ENCODE measurements at regions not wholly inside any gene's neighbourhood (a gene's known extent, or its start where the extent isn't known, plus 50 kb on each side); places are given as distances from the start of the nearest gene placed in this dataset.
"Not testable (repeated sequence)": the region's sequence is repeated elsewhere in the genome, so short reads cannot be mapped to it uniquely, and the experiment has no call there.

GRCh38 chr14:71541271-71541670, 391.0 kb upstream of the RGS6 start:
- DNase-seq, result no peak

DNA sequence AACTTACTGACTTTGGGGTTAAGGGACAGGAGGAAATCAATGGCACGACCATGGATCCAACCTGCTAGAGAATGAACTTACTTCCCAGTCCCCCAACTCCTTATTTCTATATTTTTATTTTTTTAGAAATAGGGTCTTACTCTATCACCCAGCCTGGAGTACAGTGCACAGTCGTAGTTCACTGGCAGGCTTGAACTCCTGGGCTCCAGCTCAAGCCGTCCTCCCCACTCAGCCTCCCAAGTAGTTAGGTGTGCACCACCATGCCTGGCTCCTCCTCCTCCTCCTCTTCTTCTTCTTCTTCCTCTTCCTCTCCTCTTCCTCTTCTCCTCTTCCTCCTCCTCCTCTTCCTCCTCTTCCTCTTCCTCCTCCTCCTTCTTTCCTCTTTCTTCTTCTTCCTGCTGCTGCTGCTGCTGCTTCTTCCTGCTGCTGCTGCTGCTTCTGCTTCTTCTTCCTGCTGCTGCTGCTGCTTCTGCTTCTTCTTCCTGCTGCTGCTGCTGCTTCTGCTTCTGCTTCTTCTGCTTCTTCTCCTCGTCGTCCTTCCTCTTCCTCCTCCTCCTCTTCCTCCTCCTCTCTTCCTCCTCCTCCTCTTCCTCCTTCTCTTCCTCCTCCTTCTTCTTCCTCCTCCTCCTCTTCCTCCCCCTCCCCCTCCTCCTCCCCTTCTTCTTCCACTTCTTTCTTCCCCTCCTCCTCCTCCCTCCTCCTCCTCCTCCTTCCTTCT, 390.1 kb upstream of the RGS6 start:
- DNase-seq, result no peak

DNA sequence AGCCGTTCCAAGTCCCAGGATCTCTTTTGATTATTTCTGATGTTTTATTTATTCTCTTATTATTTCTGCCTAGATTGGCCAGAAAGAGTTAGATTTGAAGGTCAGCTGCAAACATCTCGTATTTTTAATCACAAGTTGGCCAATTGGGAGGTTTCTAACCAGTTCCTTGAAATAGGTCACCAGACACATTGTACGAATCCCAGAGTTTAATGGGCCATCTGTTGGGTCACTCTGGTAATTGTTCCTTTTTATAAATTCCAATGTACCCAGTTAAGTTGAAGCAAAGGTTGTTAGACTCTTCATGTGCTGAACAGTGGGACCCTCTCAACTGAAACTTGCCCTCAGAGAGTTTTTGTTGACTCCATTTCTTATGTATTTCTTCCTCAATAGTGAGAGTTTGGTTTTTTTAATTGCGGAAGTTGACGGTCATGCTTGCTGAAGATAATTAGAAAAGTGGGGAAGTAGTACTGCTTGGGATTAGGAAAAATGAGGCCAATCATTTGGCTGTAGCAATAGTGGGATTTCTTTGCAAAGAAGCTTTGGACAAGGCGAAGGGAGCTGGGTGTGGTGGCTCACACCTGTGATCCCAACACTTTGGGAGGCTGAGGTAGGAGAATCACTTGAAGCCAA, 382.7 kb upstream of the RGS6 start:
- DNase-seq, result no peak

- no peak for DNase-seq
Observed at GRCh38 chr14:71550367-71550766, 381.9 kb upstream of the RGS6 start.

DNA sequence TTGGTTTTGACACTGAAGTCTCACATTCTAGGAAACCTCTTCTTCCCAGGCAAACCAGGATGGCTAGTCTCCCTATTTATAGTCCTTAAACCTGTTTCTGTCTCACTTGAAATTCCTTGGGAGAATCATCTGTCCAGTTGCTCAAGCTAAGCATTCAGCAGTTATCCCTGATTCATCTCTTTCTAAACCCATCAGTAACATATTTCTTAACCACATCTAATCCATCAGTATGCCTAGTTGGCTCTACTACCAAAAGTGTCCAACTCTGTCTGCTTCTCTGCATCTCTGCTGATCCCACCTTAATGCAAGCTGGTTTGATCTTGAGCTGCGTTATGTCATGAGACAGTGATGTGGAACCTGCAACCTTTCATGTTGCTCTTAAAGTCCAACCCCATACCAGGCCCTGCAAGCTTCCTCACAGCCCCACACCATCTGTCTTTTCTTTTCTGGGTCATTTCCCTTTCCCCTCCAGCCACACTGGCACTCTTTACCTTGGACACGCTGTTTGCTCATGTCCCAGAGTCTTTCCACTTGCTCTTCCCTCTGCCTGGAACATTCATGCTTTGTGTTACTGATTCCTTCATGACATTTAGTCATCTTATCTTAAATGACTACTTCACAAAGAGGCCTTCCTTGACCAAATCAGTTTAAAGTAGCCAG, 380.8 kb upstream of the RGS6 start:
- no peak for DNase-seq

DNA sequence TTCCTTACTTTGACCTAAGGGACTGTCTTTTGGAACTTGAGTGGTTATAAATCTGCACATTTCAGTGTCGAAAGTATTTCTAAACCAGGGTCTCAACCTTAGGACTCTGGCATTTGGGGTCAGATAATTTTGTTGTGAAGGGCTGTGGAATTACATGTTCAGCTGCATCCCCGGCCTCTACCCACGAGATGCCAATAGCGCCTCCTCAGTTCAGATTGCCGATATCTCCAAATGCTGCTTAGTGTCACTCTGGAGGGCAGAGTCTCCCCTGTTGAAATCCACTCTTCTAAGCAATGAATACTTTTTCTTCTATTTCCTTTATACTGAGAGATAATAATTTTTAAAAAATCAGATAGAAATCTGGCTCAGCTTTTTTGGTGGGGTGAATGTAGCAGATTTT, 379.4 kb upstream of the RGS6 start:
- DNase-seq, result no peak

GRCh38 chr14:71553779-71554178, 378.4 kb upstream of the RGS6 start:
- no peak for DNase-seq

DNA sequence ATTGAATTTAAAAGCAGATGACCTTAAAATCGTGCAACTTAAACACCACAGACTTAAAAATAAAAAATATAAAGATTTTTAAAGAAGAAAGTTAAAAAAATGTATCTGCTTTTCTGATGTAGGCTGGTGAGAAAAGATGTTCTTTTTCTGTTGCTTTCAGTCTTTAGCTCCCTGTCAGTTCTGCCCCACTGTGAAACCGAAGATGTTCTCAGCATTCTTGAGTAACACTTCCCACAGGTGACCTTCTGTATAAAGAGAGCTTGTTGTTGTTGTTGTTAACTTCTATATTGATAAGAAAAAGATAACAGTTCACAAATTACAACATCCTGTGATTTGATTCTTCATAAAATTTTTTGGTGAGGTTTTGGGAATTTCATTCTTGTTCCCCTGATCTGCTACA, 377.9 kb upstream of the RGS6 start:
- peak; percentile 42 for DNase-seq

DNA sequence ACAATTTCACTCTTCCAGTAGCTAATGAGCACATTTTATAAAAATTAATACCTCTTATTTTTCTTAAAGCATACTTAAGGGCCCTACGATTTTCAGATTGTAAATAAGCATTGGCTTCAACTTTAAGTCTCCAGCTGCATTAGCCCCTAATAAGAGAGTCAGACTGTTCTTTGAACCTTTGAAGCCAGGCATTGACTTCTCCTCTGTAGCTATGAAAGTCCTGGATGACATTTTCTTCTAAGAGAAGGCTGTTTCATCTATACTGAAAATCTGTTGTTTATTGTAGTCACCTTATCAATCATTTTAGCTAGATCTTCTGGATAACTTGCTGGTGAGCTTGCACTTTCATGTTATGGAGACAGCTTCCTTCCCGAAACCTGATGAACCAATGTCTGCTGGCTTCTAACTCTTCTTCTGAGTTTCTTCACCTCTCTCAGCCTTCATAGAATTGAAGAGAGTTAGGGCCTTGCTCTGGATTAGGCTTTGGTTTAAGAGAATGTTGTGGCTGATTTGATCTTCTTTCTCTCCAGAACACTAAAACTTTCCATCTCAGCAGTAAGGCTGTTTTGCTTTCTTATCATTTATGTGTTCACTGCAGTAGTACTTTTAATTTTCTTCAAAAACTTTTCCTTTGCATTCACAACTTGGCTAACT, 377.1 kb upstream of the RGS6 start:
- peak; percentile 79 for DNase-seq

DNA sequence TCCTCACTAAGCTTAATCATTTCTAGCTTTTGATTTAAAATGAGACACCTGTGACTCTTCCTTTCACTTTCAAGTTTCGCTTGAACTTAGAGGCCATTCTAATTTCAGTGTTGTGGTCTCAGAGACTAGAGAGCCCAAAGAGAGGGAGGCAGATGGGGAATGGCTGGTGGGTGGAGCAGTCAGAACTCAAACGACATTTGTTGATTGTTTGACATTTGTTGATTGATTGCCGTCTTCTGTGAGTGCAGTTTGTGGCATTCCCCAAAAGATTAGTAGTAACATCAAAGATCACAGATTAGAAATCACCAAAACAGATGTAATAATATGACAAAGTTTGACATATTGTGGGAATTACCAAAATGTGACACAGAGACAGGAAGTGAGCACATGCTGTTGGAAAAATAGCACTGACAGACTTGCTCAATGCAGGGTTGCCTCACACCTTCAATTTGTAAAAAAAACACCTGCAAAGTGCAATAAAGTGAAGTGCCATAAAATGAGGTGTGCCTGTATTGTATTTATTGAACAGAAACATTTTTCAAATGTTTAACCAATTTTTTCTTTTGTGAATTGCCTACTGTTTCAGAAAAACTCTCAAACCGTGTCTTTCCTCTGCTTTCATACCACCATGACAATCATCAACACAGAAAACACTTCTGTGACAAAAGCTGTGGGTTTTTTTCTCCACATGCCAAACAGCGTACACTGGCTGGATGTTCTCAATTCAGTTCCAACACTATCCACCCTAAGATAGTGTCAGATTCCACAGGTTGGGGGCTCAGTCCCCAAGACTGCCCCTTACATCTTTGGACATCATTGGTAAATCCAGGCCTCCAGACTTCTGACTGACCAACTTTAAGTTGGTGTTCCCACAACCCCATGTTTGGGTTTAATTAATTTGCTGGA, 376.3 kb upstream of the RGS6 start:
- DNase-seq, result peak; percentile 91

GRCh38 chr14:71556730-71557129, 375.5 kb upstream of the RGS6 start:
- no peak for DNase-seq

DNA sequence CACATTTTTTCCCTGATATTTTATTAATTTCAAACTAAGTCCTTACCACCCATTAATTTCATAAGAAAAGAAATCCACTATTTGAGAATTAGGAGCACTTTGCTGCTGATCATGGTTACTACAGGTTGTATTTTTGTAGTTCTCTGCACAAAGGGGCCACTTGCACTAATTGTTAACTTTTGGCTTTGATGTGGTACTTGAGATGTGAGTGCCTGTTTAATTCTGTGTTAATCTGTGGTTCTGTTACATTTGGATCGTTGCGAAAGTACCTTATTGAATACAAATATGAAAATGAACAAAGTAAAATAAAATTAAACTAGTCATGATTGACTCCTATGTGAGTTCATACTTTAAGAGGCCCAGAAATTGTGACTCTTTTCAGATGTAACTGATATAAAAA, 374.9 kb upstream of the RGS6 start:
- DNase-seq, result no peak

DNA sequence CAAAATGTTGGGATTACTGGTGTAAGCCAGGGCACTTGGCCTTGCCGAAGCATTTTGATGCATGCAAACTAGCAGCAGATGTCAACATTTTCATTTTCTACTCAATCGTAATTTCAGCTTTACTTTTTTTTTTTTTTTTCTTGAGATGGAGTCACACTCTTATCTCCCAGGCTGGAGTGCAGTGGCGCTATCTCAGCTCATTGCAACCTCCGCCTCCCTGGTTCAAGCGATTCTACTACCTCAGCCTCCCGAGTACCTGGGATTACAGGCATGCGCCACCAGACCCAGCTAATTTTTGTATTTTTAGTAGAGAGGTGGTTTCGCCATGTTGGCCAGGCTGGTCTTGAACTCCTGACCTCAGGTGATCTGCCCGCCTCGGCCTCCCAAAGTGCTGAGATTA, 373.3 kb upstream of the RGS6 start:
- DNase-seq, result not testable (repeated sequence)

DNA sequence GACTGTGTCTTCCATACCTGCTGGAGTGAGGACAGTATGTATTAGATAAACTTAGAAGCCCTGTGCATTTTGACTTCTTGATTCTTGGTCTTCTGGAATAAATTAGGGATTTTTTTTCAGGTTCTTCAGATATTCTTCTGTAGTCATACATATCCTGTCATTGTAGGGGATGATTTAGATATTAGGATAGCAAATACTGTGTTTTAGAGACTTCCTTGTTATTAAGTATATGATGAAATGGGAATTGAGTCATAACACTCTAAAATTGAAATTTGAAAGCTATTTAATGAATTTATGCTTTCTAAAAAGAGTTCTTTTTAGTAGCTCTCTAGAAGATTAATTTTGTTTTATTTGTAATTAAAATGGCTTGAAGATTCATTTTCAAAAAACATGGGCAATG, 371.5 kb upstream of the RGS6 start:
- DNase-seq, result no peak

GRCh38 chr14:71563492-71564153, 368.6 kb upstream of the RGS6 start:
- DNase-seq, result no peak

DNA sequence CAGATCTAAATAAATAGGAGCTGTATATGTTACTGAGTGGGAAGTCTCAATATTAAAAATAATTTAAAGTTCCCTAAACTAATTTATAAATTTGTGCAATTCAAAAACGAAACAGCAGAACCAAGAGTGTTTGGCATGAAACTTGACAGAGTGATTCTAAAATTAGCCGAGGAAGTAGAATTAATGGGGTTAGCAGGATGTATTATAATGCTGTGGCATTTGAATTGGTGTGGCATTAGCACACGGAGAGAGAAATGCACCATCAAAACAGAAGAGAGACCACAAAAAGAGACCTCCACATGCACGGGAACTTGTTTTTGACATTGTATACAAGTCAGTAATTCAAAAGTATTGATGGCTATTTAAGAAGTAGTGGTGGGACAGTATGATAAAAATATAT, 366.0 kb upstream of the RGS6 start:
- no peak for DNase-seq

DNA sequence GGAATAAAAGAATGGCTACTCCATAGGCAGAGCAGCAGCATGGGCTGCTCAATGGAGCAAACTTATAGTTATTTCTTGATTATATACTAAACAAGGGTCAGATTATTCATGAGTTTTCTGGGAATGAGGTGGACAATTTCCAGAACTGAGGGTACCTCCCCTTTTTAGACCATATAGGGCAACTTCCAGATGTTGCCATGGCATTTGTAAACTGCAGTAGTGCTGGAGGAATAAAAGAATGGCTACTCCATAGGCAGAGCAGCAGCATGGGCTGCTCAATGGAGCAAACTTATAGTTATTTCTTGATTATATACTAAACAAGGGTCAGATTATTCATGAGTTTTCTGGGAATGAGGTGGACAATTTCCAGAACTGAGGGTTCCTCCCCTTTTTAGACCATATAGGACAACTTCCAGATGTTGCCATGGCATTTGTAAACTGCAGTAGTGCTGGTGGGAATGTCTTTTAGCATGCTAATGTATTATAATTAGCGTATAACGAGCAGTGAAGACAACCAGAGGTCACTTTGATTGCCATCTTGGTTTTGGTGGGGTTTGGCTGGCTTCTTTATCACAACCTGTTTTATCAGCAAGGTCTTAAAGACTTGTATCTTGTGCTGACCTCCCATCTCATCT, 364.6 kb upstream of the RGS6 start:
- DNase-seq, result not testable (repeated sequence)

GRCh38 chr14:71574976-71575375, 357.3 kb upstream of the RGS6 start:
- no peak for DNase-seq

DNA sequence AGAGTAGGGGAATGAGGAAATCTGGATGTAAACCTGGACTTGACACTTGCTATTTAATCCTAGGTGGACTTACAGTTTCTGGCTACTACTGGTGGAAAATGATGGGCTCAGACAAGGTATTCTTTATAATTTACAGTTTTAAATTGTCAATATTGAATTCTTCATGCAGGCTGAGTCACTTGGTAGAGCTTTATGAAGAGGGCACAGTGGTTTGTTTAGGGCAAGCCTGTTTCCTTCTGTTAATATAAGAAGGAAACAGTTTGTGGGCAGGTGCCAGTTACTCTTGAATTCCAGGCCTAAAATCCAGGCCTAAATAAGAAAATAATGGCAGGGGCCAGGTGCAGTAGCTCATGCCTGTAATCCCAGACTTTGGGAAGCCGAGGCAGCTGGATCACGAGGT, 355.8 kb upstream of the RGS6 start:
- no peak for DNase-seq

GRCh38 chr14:71579331-71579730, 352.9 kb upstream of the RGS6 start:
- no peak for DNase-seq

GRCh38 chr14:71582705-71583104, 349.5 kb upstream of the RGS6 start:
- DNase-seq, result no peak

DNA sequence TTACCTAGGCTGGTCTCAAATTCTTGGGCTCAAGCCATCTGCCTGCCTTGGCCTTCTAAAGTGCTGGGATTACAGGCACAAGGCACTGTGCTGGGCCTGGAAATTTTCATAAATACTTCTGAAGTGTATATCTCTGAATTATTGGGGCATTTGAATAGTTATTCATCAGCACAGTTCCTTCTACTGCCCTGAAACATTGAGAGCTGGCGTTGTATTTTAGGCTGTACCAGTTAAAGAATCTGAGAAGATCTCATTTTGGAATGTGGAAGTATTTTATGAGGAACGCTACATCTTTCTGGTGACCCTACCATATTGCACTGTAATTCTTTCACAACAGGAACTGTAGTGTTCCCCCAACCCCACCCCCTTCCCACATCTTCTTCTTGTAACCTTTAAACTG, 349.0 kb upstream of the RGS6 start:
- no peak for DNase-seq

Data from activated CD4-positive, alpha-beta T cell treated with anti-CD3 and anti-CD28 coated beads, Interleukin-2, amount 50 U/mL, for 16 hours (primary cell).